ENCODE measurements at regions not wholly inside any gene's neighbourhood (a gene's known extent, or its start where the extent isn't known, plus 50 kb on each side); places are given as distances from the start of the nearest gene placed in this dataset.

- Histone ChIP-seq H3K36me3 (ENCODE audit: control insufficient read depth in 2 of 4, insufficient read depth in 4 of 4, low read length in 3 of 4) (no peaks in the 10 kb centered on the region), H2AFZ (ENCODE audit: low read length) (no peak overlapping the region), H4K20me1 (replicated peaks in 1 of 2; ENCODE audit: control insufficient read depth in 1 of 2, insufficient read depth in 2 of 2, low read length in 2 of 2) (no peaks in the 10 kb centered on the region), H3K56ac (replicated peaks; ENCODE audit: insufficient read length, low read depth, low read length) (no peak overlapping the region), H3K23me2 (ENCODE audit: low read depth, low read length) (no peaks in the 10 kb centered on the region), H2BK5ac (ENCODE audit: low read depth, low read length) (no peak overlapping the region), H4K8ac (ENCODE audit: extremely low read depth, insufficient read depth, low read length) (no peak overlapping the region), H4K91ac (replicated peaks; ENCODE audit: insufficient read length, low read length) (no peak overlapping the region), H3K9me3 (ENCODE audit: insufficient read depth in 2 of 2, low read depth in 1 of 2, low read length in 1 of 2) (no peaks in the 10 kb centered on the region), H3K9ac (replicated peaks in 1 of 4; ENCODE audit: extremely low read depth in 1 of 4, low read depth in 3 of 4, low read length in 3 of 4) (no peak overlapping the region), H3K27ac (ENCODE audit: low read depth, low read length) (no peak overlapping the region), H3K79me1 (ENCODE audit: low read depth, low read length) (no peaks in the 10 kb centered on the region), H3K14ac (ENCODE audit: insufficient read length) (no peak overlapping the region), H2BK20ac (ENCODE audit: low read length) (0 out of 2 replicates have a peak overlapping the region, but pooled peaks have one; percentile 21), H4K5ac (ENCODE audit: insufficient read length, low read depth, low read length) (no peak overlapping the region), H3K27me3 (replicated peaks in 1 of 4; ENCODE audit: control insufficient read depth in 3 of 4, extremely low read depth in 1 of 4, insufficient read depth in 3 of 4, low read length in 3 of 4) (no peaks in the 10 kb centered on the region), H2AK5ac (ENCODE audit: low read depth, low read length) (no peak overlapping the region), H3K4me1 (replicated peaks in 1 of 4; ENCODE audit: control insufficient read depth in 3 of 4, insufficient read depth in 4 of 4, low read length in 3 of 4) (peaks cover 0 to 7% (median 4%) of the 10 kb centered on the region in 4 experiments; a peak in 4 of 7 replicates), H3K23ac (ENCODE audit: insufficient read length) (no peak overlapping the region), H3K79me2 (ENCODE audit: control insufficient read depth in 1 of 2, insufficient read depth in 2 of 2, low read length in 2 of 2) (no peaks in the 10 kb centered on the region), H2BK12ac (ENCODE audit: low read depth, low read length) (no peak overlapping the region), H2BK120ac (replicated peaks; ENCODE audit: low read depth, low read length) (no peak overlapping the region), H2BK15ac (ENCODE audit: low read length) (no peak overlapping the region), H3K4me3 (ENCODE audit: extremely low read depth in 1 of 4, insufficient read depth in 2 of 4, low read depth in 3 of 4, low read length in 4 of 4) (no peak overlapping the region), H3K18ac (ENCODE audit: extremely low read depth, low read length) (no peak overlapping the region), H3K4ac (replicated peaks; ENCODE audit: insufficient read length, low read depth, low read length) (no peak overlapping the region), H3K4me2 (ENCODE audit: insufficient read depth in 1 of 2, low read depth in 2 of 2, low read length in 2 of 2) (no peak overlapping the region)
- ChIA-PET CTCF (ENCODE audit: partially characterized antibody) (interaction anchor here (1.7 kb wide), 1 partner anchor 46 kb away, joined by 3 read pairs; no protein-coding TSS in a partner anchor), POLR2A (ENCODE audit: partially characterized antibody) (no interaction called here)
- WGBS, 2 experiments (ENCODE audit: extremely low coverage in 1 of 2, insufficient coverage in 1 of 2, insufficient read length in 1 of 2, insufficient replicate concordance in 2 of 2, low coverage in 1 of 2, low lambda C conversion rate in 2 of 2, missing lambda C conversion rate in 1 of 2): 87% methylated on average over 1 of the region's 1 CpG; no CpG with 5 or more reads in 1 of the 2 experiments
- no peak for TF ChIP-seq TBP (IDR thresholded peaks at IDR 0.05; ENCODE audit: low read depth, low read length)
- no peak for TF ChIP-seq SP4 (IDR thresholded peaks at IDR 0.05; ENCODE audit: low read length)
- TF ChIP-seq SAP30 (IDR thresholded peaks at IDR 0.05; ENCODE audit: insufficient read depth, insufficient replicate concordance, low read length): no peak
- no peak for TF ChIP-seq JUN (IDR thresholded peaks at IDR 0.05; ENCODE audit: low read depth, low read length)
- no peak for TF ChIP-seq NRF1 (IDR thresholded peaks at IDR 0.05; ENCODE audit: low read depth, low read length)
- no peak for TF ChIP-seq SUZ12 (IDR thresholded peaks at IDR 0.05; ENCODE audit: low read length)
- TF ChIP-seq SRF (IDR thresholded peaks at IDR 0.05; ENCODE audit: low read depth, low read length): no peak
- DNase-seq (ENCODE audit: low read depth in 1 of 2, low spot score in 2 of 2): no peak
- FAIRE-seq: no peak
Measured at GRCh38 chr13:28585561-28585960, 73.4 kb upstream of the POMP start.
